Mammary epithelial cell (primary cell): ENCODE measurements at regions not wholly inside any gene's neighbourhood (a gene's known extent, or its start where the extent isn't known, plus 50 kb on each side); places are given as distances from the start of the nearest gene placed in this dataset.

Experiments
- CTCF ChIP-seq, 2 donors: IDR thresholded peaks in 1 of 2; conservative IDR thresholded peaks in 1 of 2; 2 replicates each; pipeline ENCODE4 v1.5.1; 2011 to 2012; ENCODE audit warnings: inconsistent platforms in 2 of 2, low read length in 2 of 2, mild to moderate bottlenecking in 2 of 2, control low read depth in 1 of 2, low read depth in 1 of 2; ENCODE audit not compliant: insufficient read depth in 1 of 2; ENCODE audit errors: extremely low read depth in 1 of 2
- EZH2 ChIP-seq: IDR thresholded peaks from 2 replicates; pipeline ENCODE4 v1.6.1; 2012; ENCODE audit warnings: low read length, inconsistent platforms, borderline replicate concordance

GRCh38 chr1:29390491-29391361 lies 154.4 kb downstream of the PTPRU start:
- no peak for TF ChIP-seq CTCF (conservative IDR thresholded peaks at IDR 0.05 in 1 of 2, IDR thresholded peaks at IDR 0.05 in 1 of 2; ENCODE audit: extremely low read depth in 1 of 2, insufficient read depth in 1 of 2, low read depth in 1 of 2, low read length in 2 of 2)
- no peak for TF ChIP-seq EZH2
